Choroid plexus epithelial cell (primary cell): ENCODE measurements at regions not wholly inside any gene's neighbourhood (a gene's known extent, or its start where the extent isn't known, plus 50 kb on each side); places are given as distances from the start of the nearest gene placed in this dataset.
"Not testable (repeated sequence)": the region's sequence is repeated elsewhere in the genome, so short reads cannot be mapped to it uniquely, and the experiment has no call there.

Experiments
- DNase-seq: peaks from one replicate; pipeline ENCODE4 v3.0.0-alpha.2; 2010; ENCODE audit warnings: low read depth
- H3K4me3 ChIP-seq: 2 replicates; pipeline ENCODE4 v1.5.1; 2011; ENCODE audit warnings: low read depth, mild to moderate bottlenecking, control low read depth, low read length, moderate library complexity
- CTCF ChIP-seq: conservative IDR thresholded peaks from 2 replicates; pipeline ENCODE4 v1.5.1; 2011; ENCODE audit warnings: low read depth, mild to moderate bottlenecking, control low read depth, inconsistent platforms, low read length, moderate library complexity

- no peak for DNase-seq
- no peak for TF ChIP-seq CTCF
- H3K4me3 ChIP-seq, result no peak overlapping the region
These were observed 53.7 kb upstream of the PELI2 start for GRCh38 chr14:56064513-56064912.

- not testable (repeated sequence) for DNase-seq
These were observed 53.0 kb upstream of the PELI2 start for GRCh38 chr14:56065199-56065598.

GRCh38 chr14:56065621-56066290 is 52.5 kb upstream of the PELI2 start:
- DNase-seq, result no peak
- H3K4me3 ChIP-seq, result no peak overlapping the region
- no peak for TF ChIP-seq CTCF

More at GRCh38 chr14:56065199-56065598, 53.0 kb upstream of the PELI2 start:
- not testable (repeated sequence) for H3K4me3 ChIP-seq
